ENCODE measurements at regions not wholly inside any gene's neighbourhood (a gene's known extent, or its start where the extent isn't known, plus 50 kb on each side); places are given as distances from the start of the nearest gene placed in this dataset.

DNA sequence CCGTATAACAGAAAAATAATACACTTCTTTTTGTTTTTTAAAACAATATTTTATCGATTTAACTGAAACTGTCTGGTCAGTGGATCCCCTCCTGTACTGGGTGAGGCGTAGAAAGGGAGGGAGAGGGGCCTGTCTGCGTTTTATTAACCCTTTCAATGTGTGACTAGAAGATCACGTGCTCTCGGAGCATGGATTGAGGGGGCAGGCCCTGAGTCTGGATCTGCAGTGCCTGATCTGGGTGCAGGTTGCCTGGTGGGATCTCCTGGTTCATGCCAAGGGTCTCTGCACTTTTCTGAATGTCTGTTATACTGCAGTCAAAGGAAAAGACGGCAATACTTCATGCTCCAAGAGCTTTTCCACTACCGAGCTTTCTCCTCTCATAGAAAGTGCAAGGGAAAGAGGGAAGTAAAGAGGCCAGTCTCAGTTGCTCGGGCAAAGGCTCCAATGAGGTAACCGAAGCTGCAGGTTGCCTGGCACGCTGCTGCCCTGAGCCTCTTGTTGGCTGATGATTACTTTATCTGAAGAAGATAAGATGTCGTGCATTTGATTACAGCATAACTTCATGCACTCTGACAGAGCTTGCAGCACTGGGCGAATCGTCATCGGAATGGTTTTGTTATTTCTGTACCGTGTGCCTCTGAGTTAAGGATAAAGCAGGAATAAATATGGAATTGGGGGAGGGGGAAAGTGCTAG is 167.5 kb upstream of the PMEPA1 start:
- H3K9me3 ChIP-seq (ENCODE audit: insufficient read depth, low read depth, low read length), result no peaks in the 10 kb centered on the region
- no peak overlapping the region for H3K9ac ChIP-seq (ENCODE audit: low read depth, low read length)
- no peak overlapping the region for H3K27ac ChIP-seq (ENCODE audit: low read length)
- no peaks in the 10 kb centered on the region for H3K36me3 ChIP-seq (ENCODE audit: insufficient read depth, low read depth, low read length)
- H3K4me3 ChIP-seq (ENCODE audit: low read length), result no peak overlapping the region
- peaks cover 5% of the 10 kb centered on the region; the same call in 1 of the 2 replicates for H3K27me3 ChIP-seq (ENCODE audit: insufficient read depth, low read length)
- H3K4me1 ChIP-seq (ENCODE audit: insufficient read depth, low read length), result no peaks in the 10 kb centered on the region

GRCh38 chr20:57876163-57876562 is 166.3 kb upstream of the PMEPA1 start:
- H3K4me1 ChIP-seq (ENCODE audit: insufficient read depth, low read length), result no peaks in the 10 kb centered on the region
- H3K27ac ChIP-seq (ENCODE audit: low read length), result no peak overlapping the region
- H3K9me3 ChIP-seq (ENCODE audit: insufficient read depth, low read depth, low read length), result no peaks in the 10 kb centered on the region
- H3K27me3 ChIP-seq (ENCODE audit: insufficient read depth, low read length), result peaks cover 5% of the 10 kb centered on the region; the same call in 1 of the 2 replicates
- no peaks in the 10 kb centered on the region for H3K36me3 ChIP-seq (ENCODE audit: insufficient read depth, low read depth, low read length)
- H3K4me3 ChIP-seq (ENCODE audit: low read length), result no peak overlapping the region
- no peak overlapping the region for H3K9ac ChIP-seq (ENCODE audit: low read depth, low read length)

DNA sequence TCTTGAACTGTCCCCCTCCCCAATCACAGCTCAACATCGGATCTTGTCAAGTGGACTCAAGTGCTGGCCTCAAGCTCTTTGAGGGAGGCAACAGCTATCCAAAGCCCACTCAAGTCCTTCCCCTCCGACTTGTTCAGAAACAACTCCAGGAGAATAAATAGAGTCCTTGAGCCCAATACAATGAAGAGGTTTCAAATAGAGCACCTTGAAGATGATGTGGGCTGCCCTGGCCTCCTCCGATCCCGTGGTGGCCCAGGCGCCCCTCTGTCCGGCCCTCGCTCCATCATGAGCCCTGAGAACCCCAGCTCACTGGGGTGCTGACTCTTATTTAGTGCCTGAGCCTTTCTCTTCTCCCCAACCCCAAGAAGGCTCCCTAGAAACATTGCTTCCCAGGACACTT is 164.3 kb upstream of the PMEPA1 start:
- Histone ChIP-seq H3K9ac (ENCODE audit: low read depth, low read length) (no peak overlapping the region), H3K9me3 (ENCODE audit: insufficient read depth, low read depth, low read length) (no peaks in the 10 kb centered on the region), H3K4me1 (ENCODE audit: insufficient read depth, low read length) (no peaks in the 10 kb centered on the region), H3K4me3 (ENCODE audit: low read length) (no peak overlapping the region), H3K36me3 (ENCODE audit: insufficient read depth, low read depth, low read length) (no peaks in the 10 kb centered on the region), H3K27me3 (ENCODE audit: insufficient read depth, low read length) (peaks cover 5% of the 10 kb centered on the region; the same call in 1 of the 2 replicates), H3K27ac (ENCODE audit: low read length) (no peak overlapping the region)

DNA sequence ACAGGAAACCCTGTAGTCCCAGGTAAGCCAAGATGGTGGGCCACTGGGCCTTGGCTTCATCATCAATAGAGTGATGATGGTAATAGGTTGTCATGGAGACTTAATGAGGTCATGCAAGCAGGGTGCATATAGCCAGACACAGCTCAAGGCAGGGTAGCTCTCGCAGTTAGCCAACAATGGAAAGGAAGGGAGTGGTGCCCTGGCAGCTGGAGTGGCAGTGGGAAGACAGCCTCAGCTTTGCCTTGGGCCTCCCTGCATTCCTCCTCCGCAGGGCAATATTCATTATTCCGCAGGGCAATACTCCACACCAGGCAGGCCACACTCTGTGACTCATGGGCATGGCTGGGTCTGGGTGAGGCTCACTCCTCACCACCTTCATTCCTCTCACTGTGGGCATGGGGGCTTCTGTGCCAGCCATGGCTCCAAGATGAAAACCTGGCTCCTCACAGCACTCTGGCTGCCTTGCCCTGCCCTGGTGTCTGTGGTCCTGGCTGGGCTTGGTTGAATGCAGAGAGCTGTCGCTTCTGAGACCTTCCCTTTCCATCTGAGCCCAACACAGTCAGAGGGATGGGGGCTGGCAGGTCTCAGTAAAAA is 163.1 kb upstream of the PMEPA1 start:
- H3K4me3 ChIP-seq (ENCODE audit: low read length), result no peak overlapping the region
- 0 out of 2 replicates have a peak, but pooled peaks cover 5% of the 10 kb centered on the region for H3K27me3 ChIP-seq (ENCODE audit: insufficient read depth, low read length)
- no peaks in the 10 kb centered on the region for H3K9me3 ChIP-seq (ENCODE audit: insufficient read depth, low read depth, low read length)
- no peak overlapping the region for H3K27ac ChIP-seq (ENCODE audit: low read length)
- H3K4me1 ChIP-seq (ENCODE audit: insufficient read depth, low read length), result no peaks in the 10 kb centered on the region; the same call in 1 of the 2 replicates
- H3K36me3 ChIP-seq (ENCODE audit: insufficient read depth, low read depth, low read length), result no peaks in the 10 kb centered on the region
- H3K9ac ChIP-seq (ENCODE audit: low read depth, low read length), result no peak overlapping the region

- Histone ChIP-seq H3K9ac (ENCODE audit: low read depth, low read length) (no peak overlapping the region), H3K27me3 (ENCODE audit: insufficient read depth, low read length) (no peaks in the 10 kb centered on the region), H3K4me1 (ENCODE audit: insufficient read depth, low read length) (peaks cover 8% of the 10 kb centered on the region; the same call in 1 of the 2 replicates), H3K27ac (ENCODE audit: low read length) (no peak overlapping the region), H3K36me3 (ENCODE audit: insufficient read depth, low read depth, low read length) (no peaks in the 10 kb centered on the region), H3K9me3 (ENCODE audit: insufficient read depth, low read depth, low read length) (no peaks in the 10 kb centered on the region), H3K4me3 (ENCODE audit: low read length) (no peak overlapping the region)
These were observed 161.4 kb upstream of the PMEPA1 start for GRCh38 chr20:57871237-57871632.

DNA sequence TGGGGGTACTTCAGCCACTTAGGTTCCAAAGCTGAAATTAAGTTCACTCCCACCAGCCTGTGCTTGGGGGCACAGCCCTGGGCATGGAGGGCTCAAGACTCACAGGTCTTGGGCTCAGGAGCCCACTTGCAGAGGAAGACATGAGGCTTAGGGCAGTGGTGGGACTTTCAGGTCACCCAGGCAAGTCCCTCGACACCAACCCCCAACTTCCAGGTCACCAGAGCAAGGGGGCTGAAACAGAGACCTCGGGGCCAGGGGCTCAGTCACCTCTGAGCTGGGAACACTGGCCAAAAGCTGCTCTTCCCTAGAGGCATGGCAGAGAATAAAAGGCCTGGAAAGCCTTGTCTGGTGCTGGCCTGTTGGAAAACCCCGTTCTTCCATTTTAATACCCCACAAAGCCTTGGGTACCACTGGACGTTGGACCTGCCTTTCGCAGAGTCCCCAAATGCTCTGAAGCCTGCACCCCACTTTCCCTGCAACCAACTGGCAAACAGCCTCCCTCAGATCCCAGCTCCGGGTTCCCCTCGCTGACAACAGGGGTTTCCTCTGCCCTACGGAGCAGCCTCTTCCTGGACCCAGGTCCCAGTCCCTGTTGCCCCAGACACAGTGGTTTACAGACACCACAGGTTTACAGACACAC is 160.9 kb upstream of the PMEPA1 start:
- H3K4me3 ChIP-seq (ENCODE audit: low read length), result no peak overlapping the region
- no peaks in the 10 kb centered on the region for H3K27me3 ChIP-seq (ENCODE audit: insufficient read depth, low read length)

DNA sequence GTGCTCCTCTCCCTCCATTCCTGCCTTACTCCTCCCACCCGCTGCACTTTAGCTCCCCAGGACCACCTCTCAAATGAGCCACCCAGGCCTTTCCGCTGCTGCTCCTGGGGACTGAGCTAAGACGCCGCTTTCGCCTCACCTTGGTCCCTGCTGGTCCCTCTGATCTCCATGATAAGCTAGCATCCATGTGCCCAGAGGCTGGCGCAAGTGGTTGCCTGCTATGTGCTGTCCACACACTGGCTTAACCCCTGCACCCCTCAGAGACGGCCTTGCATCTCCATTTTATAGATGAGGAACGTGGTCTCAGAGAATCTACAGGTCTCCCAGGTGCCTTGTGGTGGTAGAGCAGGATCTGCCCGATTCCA is 160.1 kb upstream of the PMEPA1 start:
- H3K27me3 ChIP-seq (ENCODE audit: insufficient read depth, low read length), result no peaks in the 10 kb centered on the region
- no peaks in the 10 kb centered on the region for H3K36me3 ChIP-seq (ENCODE audit: insufficient read depth, low read depth, low read length)
- H3K4me3 ChIP-seq (ENCODE audit: low read length), result no peak overlapping the region
- no peak overlapping the region for H3K27ac ChIP-seq (ENCODE audit: low read length)
- H3K4me1 ChIP-seq (ENCODE audit: insufficient read depth, low read length), result peaks cover 8% of the 10 kb centered on the region; the same call in 1 of the 2 replicates
- H3K9ac ChIP-seq (ENCODE audit: low read depth, low read length), result no peak overlapping the region
- no peaks in the 10 kb centered on the region for H3K9me3 ChIP-seq (ENCODE audit: insufficient read depth, low read depth, low read length)

More for the DNA sequence above, 160.9 kb upstream of the PMEPA1 start:
- Histone ChIP-seq H3K9ac (ENCODE audit: low read depth, low read length) (no peak overlapping the region), H3K36me3 (ENCODE audit: insufficient read depth, low read depth, low read length) (no peaks in the 10 kb centered on the region), H3K4me1 (ENCODE audit: insufficient read depth, low read length) (peaks cover 8% of the 10 kb centered on the region; the same call in 1 of the 2 replicates), H3K9me3 (ENCODE audit: insufficient read depth, low read depth, low read length) (no peaks in the 10 kb centered on the region), H3K27ac (ENCODE audit: low read length) (no peak overlapping the region)

DNA sequence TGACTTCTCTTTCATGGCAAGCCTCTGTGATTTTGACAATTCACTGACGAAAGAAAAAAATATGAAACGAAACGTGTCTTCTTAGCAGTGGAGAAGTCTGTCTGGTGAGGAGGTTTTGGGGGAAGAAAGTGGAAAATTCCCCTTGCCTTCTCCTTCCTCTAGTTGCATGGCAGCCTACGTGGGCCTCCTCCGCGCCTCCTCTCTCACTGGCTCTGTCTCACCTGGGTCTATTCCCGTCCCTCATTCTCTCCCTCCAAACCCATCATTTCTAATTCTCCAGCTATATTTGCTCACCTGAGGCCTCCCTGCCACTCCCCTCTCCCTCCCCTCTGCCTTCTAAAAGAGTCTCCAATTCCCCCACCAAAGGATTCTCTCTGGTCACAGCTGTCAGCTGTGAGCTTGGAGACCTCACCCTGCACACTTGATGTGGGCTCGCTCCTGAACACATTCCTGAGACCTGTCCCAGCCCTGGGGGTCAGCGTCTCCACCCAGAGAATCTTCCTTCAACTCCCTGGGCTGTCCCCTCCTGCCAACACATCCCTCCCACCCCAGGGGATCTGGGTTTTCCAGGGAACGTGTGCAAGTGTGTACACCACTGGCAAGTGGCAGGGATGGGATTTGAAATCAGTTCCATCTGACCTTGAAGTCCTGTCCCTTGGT is 159.6 kb upstream of the PMEPA1 start:
- Histone ChIP-seq H3K27me3 (ENCODE audit: insufficient read depth, low read length) (no peaks in the 10 kb centered on the region), H3K4me3 (ENCODE audit: low read length) (no peak overlapping the region), H3K36me3 (ENCODE audit: insufficient read depth, low read depth, low read length) (no peaks in the 10 kb centered on the region), H3K27ac (ENCODE audit: low read length) (no peak overlapping the region), H3K9ac (ENCODE audit: low read depth, low read length) (no peak overlapping the region), H3K4me1 (ENCODE audit: insufficient read depth, low read length) (peaks cover 8% of the 10 kb centered on the region; the same call in 1 of the 2 replicates), H3K9me3 (ENCODE audit: insufficient read depth, low read depth, low read length) (no peaks in the 10 kb centered on the region)

DNA sequence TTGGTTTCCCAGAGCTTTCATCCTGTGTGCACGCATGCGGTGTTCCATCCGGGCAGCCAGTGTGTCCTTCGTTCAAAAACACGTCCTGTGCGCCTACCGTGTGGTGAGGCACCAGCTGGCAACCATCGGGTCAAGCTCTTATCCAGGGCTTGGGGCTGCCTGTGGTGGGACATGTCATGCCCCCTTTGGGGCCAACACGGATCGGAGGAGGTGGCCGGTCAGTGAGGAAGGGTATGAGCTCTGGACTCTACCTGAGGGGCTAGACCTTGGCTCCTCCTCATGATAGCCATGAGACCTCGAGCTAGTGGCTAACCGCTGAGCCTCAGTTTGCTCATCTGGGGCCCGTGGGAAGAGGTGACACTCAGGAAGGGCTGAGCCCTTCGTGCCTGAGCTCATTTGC is 158.5 kb upstream of the PMEPA1 start:
- Histone ChIP-seq H3K27me3 (ENCODE audit: insufficient read depth, low read length) (no peaks in the 10 kb centered on the region), H3K4me3 (ENCODE audit: low read length) (no peak overlapping the region), H3K36me3 (ENCODE audit: insufficient read depth, low read depth, low read length) (no peaks in the 10 kb centered on the region), H3K4me1 (ENCODE audit: insufficient read depth, low read length) (peaks cover 8% of the 10 kb centered on the region; the same call in 1 of the 2 replicates), H3K27ac (ENCODE audit: low read length) (no peak overlapping the region), H3K9ac (ENCODE audit: low read depth, low read length) (no peak overlapping the region), H3K9me3 (ENCODE audit: insufficient read depth, low read depth, low read length) (no peaks in the 10 kb centered on the region)

- H3K27me3 ChIP-seq (ENCODE audit: insufficient read depth, low read length), result no peaks in the 10 kb centered on the region
These were observed 158.0 kb upstream of the PMEPA1 start for GRCh38 chr20:57867807-57868206.

DNA sequence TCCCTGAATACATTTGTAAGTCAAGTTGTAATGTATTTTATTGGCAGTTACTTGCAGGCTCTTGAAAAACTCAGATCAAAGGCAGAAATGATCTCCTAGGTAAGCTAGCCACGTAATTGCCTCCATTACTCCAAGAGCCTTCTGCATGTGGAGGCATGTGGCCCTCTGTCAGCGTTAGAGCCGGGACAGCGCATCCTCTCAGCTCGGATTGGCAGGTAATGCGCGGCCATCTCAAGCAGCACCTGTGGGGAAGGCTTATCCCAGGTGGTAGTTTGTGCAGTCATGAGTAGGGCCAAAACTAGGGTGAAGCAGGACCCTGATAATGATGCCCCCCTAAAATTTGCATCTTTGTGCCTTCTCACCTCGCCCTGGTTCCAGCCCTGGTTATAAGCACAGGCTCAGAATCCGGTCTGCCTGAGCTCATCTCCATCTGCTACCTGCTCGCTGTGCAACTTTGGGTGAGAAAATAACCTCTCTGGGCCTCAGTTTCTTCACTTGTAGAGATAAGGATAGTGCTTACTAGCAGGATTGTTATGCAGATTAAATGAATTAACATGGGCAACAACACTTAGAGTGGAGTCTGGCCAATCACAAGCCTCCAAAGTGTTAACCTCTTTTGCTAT is 157.5 kb upstream of the PMEPA1 start:
- peaks cover 8% of the 10 kb centered on the region; the same call in 1 of the 2 replicates for H3K4me1 ChIP-seq (ENCODE audit: insufficient read depth, low read length)
- H3K27me3 ChIP-seq (ENCODE audit: insufficient read depth, low read length), result no peaks in the 10 kb centered on the region
- no peak overlapping the region for H3K9ac ChIP-seq (ENCODE audit: low read depth, low read length)
- H3K9me3 ChIP-seq (ENCODE audit: insufficient read depth, low read depth, low read length), result no peaks in the 10 kb centered on the region
- H3K36me3 ChIP-seq (ENCODE audit: insufficient read depth, low read depth, low read length), result no peaks in the 10 kb centered on the region
- H3K27ac ChIP-seq (ENCODE audit: low read length), result no peak overlapping the region
- no peak overlapping the region for H3K4me3 ChIP-seq (ENCODE audit: low read length)

More at GRCh38 chr20:57867807-57868206, 158.0 kb upstream of the PMEPA1 start:
- H3K27ac ChIP-seq (ENCODE audit: low read length), result no peak overlapping the region
- peaks cover 8% of the 10 kb centered on the region; the same call in 1 of the 2 replicates for H3K4me1 ChIP-seq (ENCODE audit: insufficient read depth, low read length)
- H3K36me3 ChIP-seq (ENCODE audit: insufficient read depth, low read depth, low read length), result no peaks in the 10 kb centered on the region
- H3K9ac ChIP-seq (ENCODE audit: low read depth, low read length), result no peak overlapping the region
- H3K4me3 ChIP-seq (ENCODE audit: low read length), result no peak overlapping the region
- H3K9me3 ChIP-seq (ENCODE audit: insufficient read depth, low read depth, low read length), result no peaks in the 10 kb centered on the region

Measured in iPS-20b (cell line).